ENCODE measurements at regions not wholly inside any gene's neighbourhood (a gene's known extent, or its start where the extent isn't known, plus 50 kb on each side); places are given as distances from the start of the nearest gene placed in this dataset.
"Not testable (repeated sequence)": the region's sequence is repeated elsewhere in the genome, so short reads cannot be mapped to it uniquely, and the experiment has no call there.

DNA sequence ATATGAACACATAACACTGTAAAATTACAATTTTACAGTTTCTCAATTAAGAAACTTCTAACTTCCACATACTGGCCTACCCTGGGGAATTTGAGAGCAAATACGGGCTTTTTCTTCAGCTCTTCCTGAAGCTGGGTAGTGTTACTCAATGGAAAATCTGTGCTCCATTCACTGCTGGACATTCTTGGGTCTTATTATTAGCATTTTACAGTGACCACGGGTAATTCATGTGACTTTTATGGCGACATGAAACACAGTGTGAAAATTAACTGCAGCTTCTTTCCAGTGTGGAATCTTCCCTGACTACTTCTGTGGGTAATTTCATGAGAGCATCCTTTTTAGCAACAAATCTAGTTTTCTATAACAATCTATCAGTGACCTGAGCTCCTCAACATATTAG lies 423.7 kb upstream of the ANO5 start:
- Mint-ChIP-seq H3K27me3 (no peaks in the 10 kb centered on the region), H3K36me3 (ENCODE audit: low read depth) (no peaks in the 10 kb centered on the region), H3K9me3 (peaks cover 4% of the 10 kb centered on the region), H3K27ac (no peak overlapping the region), H3K4me3 (no peak overlapping the region), H3K4me1 (no peaks in the 10 kb centered on the region)
- no peak for ATAC-seq
- DNase-seq: no peak

DNA sequence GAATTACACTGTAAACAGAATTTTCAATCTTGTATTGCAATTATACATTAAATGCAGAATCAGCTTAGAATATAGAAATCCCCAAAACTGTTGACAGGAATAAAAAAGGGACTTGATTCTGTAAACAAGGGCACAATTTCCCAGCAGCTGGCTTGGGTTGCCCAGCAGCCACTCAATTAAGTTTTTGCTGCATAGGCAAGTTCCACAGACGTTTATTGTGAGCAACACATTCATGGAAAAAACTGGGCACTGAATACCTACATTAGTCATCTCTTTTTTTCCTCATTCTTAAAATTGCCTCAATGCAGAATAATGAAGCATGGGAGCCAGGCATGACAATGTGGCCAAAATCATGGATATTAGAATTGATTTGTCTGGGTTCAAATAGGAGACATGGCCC lies 421.8 kb upstream of the ANO5 start:
- Mint-ChIP-seq H3K27me3 (no peaks in the 10 kb centered on the region), H3K4me1 (no peaks in the 10 kb centered on the region), H3K9me3 (peaks cover 4% of the 10 kb centered on the region), H3K36me3 (ENCODE audit: low read depth) (no peaks in the 10 kb centered on the region), H3K27ac (no peak overlapping the region), H3K4me3 (no peak overlapping the region)
- ATAC-seq (no peak), DNase-seq (no peak)

DNA sequence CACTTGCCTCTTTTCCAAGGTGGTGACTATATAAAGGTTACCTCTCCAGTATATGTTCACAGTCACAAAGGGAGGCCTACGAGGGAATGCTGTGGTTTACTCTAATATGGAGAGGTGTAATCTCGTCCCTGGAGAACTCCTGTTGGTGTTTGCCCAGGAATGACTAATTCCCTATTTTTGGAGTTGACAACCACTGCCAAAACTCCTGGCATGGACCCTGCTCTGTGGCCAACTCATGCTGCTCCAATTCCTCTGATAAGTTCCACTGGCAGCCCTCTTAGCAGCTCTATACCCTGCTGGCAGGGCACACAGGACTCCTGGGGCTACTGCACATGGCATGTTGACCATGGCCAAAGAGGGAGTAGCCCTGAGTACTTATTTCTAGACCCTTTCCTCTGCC lies 418.7 kb upstream of the ANO5 start:
- H3K27me3 Mint-ChIP-seq: no peaks in the 10 kb centered on the region
- no peak overlapping the region for H3K27ac Mint-ChIP-seq
- H3K4me1 Mint-ChIP-seq: no peaks in the 10 kb centered on the region
- no peaks in the 10 kb centered on the region for H3K36me3 Mint-ChIP-seq (ENCODE audit: low read depth)
- H3K4me3 Mint-ChIP-seq: no peak overlapping the region
- DNase-seq: no peak
- H3K9me3 Mint-ChIP-seq: peaks cover 11% of the 10 kb centered on the region
- no peak for ATAC-seq

DNA sequence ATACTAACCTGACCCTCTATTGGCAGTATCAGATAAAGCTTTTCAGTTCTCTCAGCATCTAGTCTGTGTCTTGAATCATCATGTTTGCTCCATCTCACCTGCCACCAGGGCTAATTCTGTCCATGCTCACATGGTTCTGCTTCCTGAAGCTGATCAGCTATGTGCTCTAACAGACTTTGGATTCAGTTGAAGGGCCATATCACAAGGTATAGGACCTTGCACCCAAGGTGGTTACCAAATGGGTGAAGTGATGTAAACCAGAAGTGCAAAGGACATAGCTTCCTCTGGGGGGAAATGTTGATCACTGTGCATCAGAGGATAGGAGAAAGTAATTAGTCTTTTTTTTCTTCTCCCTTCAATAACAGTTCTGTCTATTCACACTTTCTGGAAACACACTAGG lies 417.0 kb upstream of the ANO5 start:
- no peak for DNase-seq
- no peaks in the 10 kb centered on the region for H3K27me3 Mint-ChIP-seq
- peaks cover 11% of the 10 kb centered on the region for H3K9me3 Mint-ChIP-seq
- no peak overlapping the region for H3K4me3 Mint-ChIP-seq
- ATAC-seq: no peak
- H3K36me3 Mint-ChIP-seq (ENCODE audit: low read depth): no peaks in the 10 kb centered on the region
- H3K27ac Mint-ChIP-seq: no peak overlapping the region
- H3K4me1 Mint-ChIP-seq: no peaks in the 10 kb centered on the region

DNA sequence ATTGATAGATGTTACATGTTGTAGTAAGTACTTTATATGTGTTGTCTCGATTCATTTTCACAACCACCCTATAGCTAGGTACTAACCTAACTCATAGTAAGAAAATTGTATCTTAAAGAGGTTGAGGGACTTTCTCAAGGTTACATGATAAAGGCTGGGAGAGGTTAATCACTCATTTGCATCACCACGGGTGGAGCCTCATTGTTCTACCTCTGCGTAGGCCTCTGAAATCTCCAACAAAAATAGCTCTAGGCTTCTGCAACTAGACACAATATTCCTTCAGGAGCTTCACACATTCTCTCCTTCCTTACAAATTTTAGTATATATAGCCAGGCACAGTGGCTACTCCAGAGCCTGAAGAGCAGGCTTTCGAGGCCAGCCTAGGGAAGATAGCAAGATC lies 408.9 kb upstream of the ANO5 start:
- Mint-ChIP-seq H3K4me3 (no peak overlapping the region), H3K9me3 (peaks cover 10% of the 10 kb centered on the region), H3K4me1 (no peaks in the 10 kb centered on the region), H3K27me3 (no peaks in the 10 kb centered on the region), H3K36me3 (ENCODE audit: low read depth) (no peaks in the 10 kb centered on the region), H3K27ac (no peak overlapping the region)
- ATAC-seq: no peak
- DNase-seq: no peak

DNA sequence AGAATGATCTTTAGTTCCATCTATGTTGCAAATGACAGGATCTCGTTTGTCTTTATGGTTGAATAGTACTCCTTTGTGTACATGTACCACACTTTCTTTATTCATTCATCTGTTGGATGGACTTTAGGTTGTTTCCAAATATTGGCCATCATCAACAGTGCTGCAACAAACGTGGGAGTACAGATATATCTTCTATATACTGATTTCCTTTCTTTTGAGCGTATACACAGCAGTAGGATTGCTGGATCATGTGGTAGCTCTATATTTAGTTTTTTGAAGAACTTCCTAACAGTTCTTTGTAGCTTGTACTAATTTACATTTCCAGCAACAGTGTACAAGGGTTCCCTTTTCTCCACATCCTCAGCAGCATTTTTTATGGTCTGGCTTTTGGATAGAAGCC lies 407.5 kb upstream of the ANO5 start:
- DNase-seq (no peak), ATAC-seq (no peak)
- Mint-ChIP-seq H3K9me3 (peaks cover 12% of the 10 kb centered on the region), H3K4me1 (no peaks in the 10 kb centered on the region), H3K27ac (no peak overlapping the region), H3K27me3 (no peaks in the 10 kb centered on the region), H3K4me3 (no peak overlapping the region), H3K36me3 (ENCODE audit: low read depth) (no peaks in the 10 kb centered on the region)

DNA sequence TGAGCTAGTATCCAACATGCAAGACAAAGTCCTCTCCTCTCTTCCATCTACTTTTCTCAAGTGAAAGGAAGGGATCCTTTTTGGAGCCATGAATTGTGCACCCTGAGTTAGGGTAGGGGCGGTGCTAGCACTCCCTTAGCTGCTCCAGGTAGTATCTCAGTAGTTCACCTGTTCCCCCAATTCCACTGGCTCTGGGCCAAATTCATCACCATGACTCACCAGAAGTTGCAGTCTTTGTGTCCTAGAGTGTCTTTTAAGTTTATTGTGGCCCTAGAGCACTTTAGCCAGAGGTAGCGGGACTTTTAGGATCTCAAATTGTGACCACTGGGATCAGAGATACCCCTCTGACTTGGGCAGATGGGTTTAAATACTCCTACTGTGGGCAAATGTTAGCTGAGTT lies 398.6 kb upstream of the ANO5 start:
- Mint-ChIP-seq H3K27me3 (no peaks in the 10 kb centered on the region), H3K27ac (no peak overlapping the region), H3K4me1 (no peaks in the 10 kb centered on the region), H3K4me3 (no peak overlapping the region), H3K9me3 (peaks cover 22% of the 10 kb centered on the region), H3K36me3 (ENCODE audit: low read depth) (no peaks in the 10 kb centered on the region)
- ATAC-seq (no peak), DNase-seq (no peak)

DNA sequence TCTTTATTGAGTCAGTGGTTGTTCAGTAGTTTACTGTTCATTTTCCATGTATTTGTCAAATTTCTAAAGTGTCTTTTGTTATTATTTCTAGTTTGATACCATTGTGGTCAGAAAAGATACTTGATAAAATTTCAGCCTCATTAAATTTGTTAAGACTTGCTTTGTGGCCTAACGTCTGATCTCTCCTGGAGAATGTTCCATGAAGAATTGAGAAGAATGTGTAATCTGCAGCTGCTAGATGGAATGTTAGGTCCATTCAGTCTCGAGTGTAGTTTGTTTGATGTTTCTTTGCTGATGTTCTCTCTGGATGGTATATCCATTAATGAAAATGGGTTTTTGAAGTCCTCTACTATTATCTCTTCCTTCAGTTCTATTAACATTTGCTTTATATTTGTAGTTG lies 394.7 kb upstream of the ANO5 start:
- H3K36me3 Mint-ChIP-seq (ENCODE audit: low read depth): no peaks in the 10 kb centered on the region
- no peak for DNase-seq
- H3K27me3 Mint-ChIP-seq: no peaks in the 10 kb centered on the region
- no peaks in the 10 kb centered on the region for H3K4me1 Mint-ChIP-seq
- H3K27ac Mint-ChIP-seq: no peak overlapping the region
- no peak overlapping the region for H3K4me3 Mint-ChIP-seq
- H3K9me3 Mint-ChIP-seq: peaks cover 11% of the 10 kb centered on the region
- ATAC-seq: no peak

DNA sequence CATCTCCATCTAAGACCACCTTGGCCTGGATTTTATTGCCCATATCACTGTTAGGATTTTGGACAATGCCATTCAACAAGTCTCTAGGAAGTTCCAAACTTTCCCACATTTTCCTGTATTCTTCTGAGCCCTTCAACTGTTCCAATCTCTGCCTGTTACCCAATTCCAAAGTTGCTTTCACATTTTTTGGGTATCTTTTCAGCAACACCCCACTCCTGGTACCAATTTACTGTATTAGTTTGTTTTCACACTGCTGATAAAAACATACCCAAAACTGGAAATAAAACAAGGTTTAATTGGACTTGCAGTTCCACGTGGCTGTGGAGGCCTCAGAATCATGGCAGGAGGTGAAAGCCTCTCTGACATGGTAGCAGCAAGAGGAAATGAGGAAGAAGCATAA lies 388.4 kb upstream of the ANO5 start:
- H3K4me1 Mint-ChIP-seq; DNase-seq; H3K27ac Mint-ChIP-seq; H3K4me3 Mint-ChIP-seq; H3K36me3 Mint-ChIP-seq (ENCODE audit: low read depth); ATAC-seq; H3K27me3 Mint-ChIP-seq: not testable (repeated sequence)
- H3K9me3 Mint-ChIP-seq: peaks cover 18% of the 10 kb centered on the region

DNA sequence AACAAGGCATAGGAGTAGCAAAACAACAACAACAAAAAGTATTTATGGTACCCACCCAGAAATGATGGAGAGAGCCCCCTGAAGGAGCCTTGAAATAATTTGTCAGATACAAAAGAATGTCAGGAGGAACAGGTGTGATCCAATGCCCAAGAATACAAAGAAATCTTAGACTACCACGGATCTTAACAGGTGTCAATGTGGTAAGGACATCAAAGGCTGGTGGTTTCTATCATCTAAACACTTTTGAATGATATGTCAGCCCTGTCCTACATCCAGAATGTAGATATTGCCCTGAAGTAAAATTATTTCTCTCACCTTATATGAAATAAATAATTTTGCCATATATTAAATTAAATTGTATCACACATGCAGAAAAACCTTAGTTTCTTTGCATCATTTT lies 386.4 kb upstream of the ANO5 start:
- H3K9me3 Mint-ChIP-seq: peaks cover 26% of the 10 kb centered on the region
- H3K27me3 Mint-ChIP-seq: no peaks in the 10 kb centered on the region
- DNase-seq (no peak), ATAC-seq (no peak)
- H3K36me3 Mint-ChIP-seq (ENCODE audit: low read depth): no peaks in the 10 kb centered on the region
- H3K4me1 Mint-ChIP-seq: peaks cover 2% of the 10 kb centered on the region
- H3K27ac Mint-ChIP-seq: no peak overlapping the region
- no peak overlapping the region for H3K4me3 Mint-ChIP-seq

DNA sequence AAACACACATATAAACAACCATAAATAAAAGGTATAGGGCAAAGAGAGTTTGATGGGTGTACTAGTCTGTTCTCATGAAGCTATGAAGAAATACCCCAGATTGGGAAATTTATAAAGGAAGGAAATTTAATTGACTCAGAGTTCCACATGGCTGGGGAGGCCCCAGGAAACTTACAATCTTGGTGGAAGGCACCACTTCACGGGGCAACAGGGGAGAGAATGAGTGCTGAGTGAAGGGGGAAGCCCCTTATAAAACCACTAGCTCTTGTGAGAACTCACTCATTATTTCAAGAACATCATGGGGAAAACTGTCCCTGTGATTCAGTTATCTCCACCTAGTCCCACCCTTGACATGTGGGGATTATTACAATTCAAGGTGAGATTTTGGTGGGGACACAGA lies 385.9 kb upstream of the ANO5 start:
- ATAC-seq (peak; percentile 75), DNase-seq (no peak)
- no peaks in the 10 kb centered on the region for H3K27me3 Mint-ChIP-seq
- H3K4me3 Mint-ChIP-seq: no peak overlapping the region
- no peaks in the 10 kb centered on the region for H3K36me3 Mint-ChIP-seq (ENCODE audit: low read depth)
- peaks cover 26% of the 10 kb centered on the region for H3K9me3 Mint-ChIP-seq
- H3K4me1 Mint-ChIP-seq: peaks cover 2% of the 10 kb centered on the region
- H3K27ac Mint-ChIP-seq: no peak overlapping the region

DNA sequence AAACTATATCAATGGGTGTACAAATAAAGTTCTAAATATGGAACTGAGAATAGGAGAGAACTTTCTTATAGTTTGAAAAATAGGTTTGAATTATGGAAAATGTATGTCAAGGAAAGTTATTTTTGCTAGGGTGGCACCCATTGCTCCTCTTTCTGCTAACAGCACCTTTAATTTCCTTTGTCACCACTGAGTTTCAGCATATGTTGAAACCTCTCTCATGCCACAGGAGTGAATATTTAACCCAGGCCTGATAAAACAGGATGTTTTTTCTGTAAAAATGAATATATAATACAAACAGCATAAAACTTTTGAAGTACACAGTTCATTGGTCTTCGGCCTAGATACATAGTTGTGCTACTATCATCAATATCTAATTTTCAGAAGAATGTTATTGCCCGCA lies 385.5 kb upstream of the ANO5 start:
- Mint-ChIP-seq H3K4me1 (peaks cover 2% of the 10 kb centered on the region), H3K4me3 (no peak overlapping the region), H3K36me3 (ENCODE audit: low read depth) (no peaks in the 10 kb centered on the region), H3K27me3 (no peaks in the 10 kb centered on the region), H3K9me3 (peaks cover 26% of the 10 kb centered on the region), H3K27ac (no peak overlapping the region)
- no peak for ATAC-seq
- no peak for DNase-seq

DNA sequence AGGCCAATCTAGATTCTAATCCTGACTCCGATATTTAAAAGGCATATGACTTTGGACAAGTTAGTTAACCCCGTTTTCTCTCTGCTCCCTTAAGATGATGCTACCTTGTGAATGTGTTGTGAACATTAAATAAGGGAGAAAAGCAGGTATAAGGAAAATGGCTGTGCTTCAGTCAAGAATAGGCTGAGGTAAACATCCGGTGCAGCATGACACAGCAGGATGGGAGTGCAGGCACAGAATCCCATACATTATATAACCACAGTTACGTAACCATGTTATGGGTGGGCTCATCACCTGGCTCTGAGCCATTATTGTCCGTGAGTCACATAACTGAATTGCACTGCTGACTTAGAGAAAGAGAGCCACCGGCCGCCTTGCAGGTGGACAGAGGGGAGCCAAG lies 382.2 kb upstream of the ANO5 start:
- ATAC-seq (no peak), DNase-seq (no peak)
- no peaks in the 10 kb centered on the region for H3K27me3 Mint-ChIP-seq
- no peak overlapping the region for H3K27ac Mint-ChIP-seq
- peaks cover 2% of the 10 kb centered on the region for H3K4me1 Mint-ChIP-seq
- no peak overlapping the region for H3K4me3 Mint-ChIP-seq
- no peaks in the 10 kb centered on the region for H3K36me3 Mint-ChIP-seq (ENCODE audit: low read depth)
- H3K9me3 Mint-ChIP-seq: peaks cover 19% of the 10 kb centered on the region

DNA sequence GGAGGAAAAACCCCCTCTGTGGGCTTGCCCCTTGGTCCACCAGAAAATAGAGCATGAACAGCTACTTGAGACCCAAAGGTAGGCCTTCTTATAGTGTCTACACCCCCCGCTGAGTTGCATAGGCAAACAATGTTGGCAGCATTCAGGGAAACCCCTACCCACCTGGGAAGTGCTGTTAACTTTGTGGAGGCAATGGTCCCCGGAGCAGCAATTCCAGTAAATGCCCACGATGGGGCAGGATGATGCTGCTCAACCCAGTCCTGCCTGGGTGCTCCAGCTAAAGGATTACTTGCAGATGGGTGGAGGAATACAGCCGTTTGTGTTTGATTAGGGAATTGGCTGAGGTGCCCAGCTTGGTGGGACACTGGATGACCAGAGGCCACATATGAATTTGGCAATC lies 381.3 kb upstream of the ANO5 start:
- DNase-seq (no peak), ATAC-seq (no peak)
- Mint-ChIP-seq H3K27me3 (no peaks in the 10 kb centered on the region), H3K4me1 (peaks cover 2% of the 10 kb centered on the region), H3K9me3 (peaks cover 13% of the 10 kb centered on the region), H3K36me3 (ENCODE audit: low read depth) (no peaks in the 10 kb centered on the region), H3K27ac (no peak overlapping the region), H3K4me3 (no peak overlapping the region)

DNA sequence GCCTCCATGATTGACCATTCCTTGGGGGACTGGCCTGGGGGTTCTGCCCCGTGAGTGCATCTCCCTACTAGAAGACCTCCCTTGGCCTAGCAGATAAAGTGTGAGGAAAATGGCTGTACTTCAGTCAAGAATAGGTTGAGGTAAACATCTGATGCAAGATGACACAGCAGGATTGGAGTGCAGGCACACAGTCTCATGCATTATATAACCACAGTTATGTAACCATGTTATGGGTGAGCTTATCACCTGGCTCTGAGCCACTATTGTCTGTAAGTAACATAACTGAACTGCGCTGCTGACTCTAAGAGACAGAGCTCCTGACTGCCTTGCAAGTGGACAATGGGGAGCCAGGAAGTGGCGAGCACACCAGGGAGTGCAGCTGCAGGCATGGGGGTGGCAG lies 378.7 kb upstream of the ANO5 start:
- DNase-seq: no peak
- no peaks in the 10 kb centered on the region for H3K4me1 Mint-ChIP-seq
- H3K27me3 Mint-ChIP-seq: no peaks in the 10 kb centered on the region
- H3K9me3 Mint-ChIP-seq: peaks cover 8% of the 10 kb centered on the region
- no peak overlapping the region for H3K4me3 Mint-ChIP-seq
- no peak overlapping the region for H3K27ac Mint-ChIP-seq
- ATAC-seq: no peak
- no peaks in the 10 kb centered on the region for H3K36me3 Mint-ChIP-seq (ENCODE audit: low read depth)

DNA sequence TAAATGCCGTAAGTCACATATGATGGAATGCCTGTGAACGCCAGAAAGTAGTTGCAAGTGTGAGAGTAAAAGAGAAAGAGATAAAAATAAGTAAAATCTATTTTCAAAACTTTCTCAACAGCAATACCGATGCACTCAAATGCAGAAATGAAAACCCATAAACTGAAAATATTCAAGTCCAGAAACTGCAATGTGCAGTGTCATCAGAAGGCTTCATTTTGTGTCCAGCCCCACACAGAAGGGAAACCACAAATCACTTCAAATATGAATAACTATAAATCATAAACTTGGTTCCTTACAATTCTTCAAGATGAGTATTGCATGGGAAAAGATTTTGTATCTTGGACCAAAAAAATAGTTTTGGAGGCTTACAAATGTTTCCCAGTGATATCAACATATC lies 375.2 kb upstream of the ANO5 start:
- DNase-seq: no peak
- no peaks in the 10 kb centered on the region for H3K36me3 Mint-ChIP-seq (ENCODE audit: low read depth)
- no peaks in the 10 kb centered on the region for H3K27me3 Mint-ChIP-seq
- ATAC-seq: no peak
- H3K4me1 Mint-ChIP-seq: no peaks in the 10 kb centered on the region
- H3K4me3 Mint-ChIP-seq: no peak overlapping the region
- no peaks in the 10 kb centered on the region for H3K9me3 Mint-ChIP-seq
- no peak overlapping the region for H3K27ac Mint-ChIP-seq

Data from activated naive CD8-positive, alpha-beta T cell treated with anti-CD3 and anti-CD28 coated beads, Interleukin-2, amount 50 U/mL, for 24 hours (primary cell).